IPS-NIHi7 (cell line): ENCODE measurements at regions not wholly inside any gene's neighbourhood (a gene's known extent, or its start where the extent isn't known, plus 50 kb on each side); places are given as distances from the start of the nearest gene placed in this dataset.

Experiments used
- DNase-seq: peaks from one replicate; pipeline ENCODE4 v3.0.0; 2012; ENCODE audit warnings: mixed read lengths; ENCODE audit errors: extremely low spot score

DNA sequence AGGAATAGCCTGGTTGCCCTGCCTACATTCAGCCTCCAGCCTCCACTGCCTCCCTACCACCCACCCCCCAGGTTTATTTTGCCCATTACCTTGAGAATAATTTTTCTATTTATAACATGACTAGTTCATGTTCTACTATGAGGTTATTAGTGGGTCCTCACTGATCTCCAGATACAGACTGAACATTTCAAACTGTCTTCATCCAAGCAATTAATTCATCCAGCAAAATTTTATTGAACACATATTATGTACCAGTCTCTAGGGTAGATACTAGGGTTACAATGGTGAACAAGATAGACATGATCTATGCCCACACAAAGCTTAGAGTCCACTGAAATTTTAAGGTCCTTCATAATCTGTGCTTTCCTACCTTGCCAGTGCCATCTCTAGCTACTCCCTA, 51.6 kb upstream of the FHIP2A start:
- no peak for DNase-seq

DNA sequence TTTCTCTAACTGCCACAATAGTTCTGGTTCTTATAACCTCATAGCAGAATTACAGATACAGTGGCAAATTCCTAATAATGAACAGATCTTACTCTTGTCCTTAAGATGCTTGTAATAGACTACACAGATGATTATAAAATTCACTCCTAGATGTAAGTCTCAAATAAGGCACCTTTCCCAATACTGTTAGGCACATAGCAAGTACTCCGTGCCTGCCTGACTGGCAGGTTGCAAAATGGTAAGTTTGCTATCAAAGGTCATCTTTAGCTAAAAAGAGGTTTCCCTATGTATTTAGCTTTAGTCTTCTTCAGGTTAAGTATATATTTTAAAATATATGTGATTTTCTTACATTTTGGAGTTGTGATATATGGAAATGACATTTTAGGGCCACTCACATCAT, 50.4 kb upstream of the FHIP2A start:
- no peak for DNase-seq

DNA sequence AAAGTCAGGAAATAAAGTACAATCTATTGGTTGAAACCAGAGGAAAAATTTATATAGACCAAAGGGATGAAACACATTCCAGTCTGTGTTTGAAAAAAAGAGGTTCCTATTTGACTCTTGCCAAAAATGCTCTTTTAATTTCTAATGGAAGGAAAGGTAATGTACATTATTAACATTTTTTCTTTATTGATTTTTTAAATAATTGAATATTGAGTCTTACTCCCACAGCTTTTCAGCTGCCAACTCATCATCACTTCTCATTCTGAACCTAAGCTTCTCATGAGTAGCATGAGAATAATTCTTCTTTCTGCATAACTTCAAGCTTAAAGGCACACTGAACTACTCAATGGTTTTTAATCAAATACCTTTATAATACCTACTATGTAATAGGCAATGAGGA, 49.8 kb upstream of the FHIP2A start:
- DNase-seq: no peak
